ENCODE measurements at regions not wholly inside any gene's neighbourhood (a gene's known extent, or its start where the extent isn't known, plus 50 kb on each side); places are given as distances from the start of the nearest gene placed in this dataset.

DNA sequence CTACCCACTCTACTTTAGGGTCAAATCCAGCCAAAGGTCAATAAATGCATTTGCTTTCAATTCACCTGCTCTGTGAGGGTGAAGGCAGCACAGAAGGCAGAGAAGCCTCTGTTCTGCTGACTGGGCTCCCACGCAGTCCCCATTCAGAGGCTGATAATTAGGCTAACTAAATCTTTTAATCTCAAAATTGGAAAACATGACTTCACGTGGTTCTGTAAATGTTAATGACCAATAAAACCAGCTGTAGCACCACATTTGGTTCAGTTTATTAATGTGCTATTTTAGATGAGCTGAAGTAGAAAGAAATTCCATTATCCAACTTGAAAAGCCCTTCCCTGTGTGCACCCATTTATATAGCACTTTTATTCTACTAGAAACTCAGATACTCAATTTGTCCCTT, 310.6 kb downstream of the C1D start:
- TF ChIP-seq, protein P1, sequence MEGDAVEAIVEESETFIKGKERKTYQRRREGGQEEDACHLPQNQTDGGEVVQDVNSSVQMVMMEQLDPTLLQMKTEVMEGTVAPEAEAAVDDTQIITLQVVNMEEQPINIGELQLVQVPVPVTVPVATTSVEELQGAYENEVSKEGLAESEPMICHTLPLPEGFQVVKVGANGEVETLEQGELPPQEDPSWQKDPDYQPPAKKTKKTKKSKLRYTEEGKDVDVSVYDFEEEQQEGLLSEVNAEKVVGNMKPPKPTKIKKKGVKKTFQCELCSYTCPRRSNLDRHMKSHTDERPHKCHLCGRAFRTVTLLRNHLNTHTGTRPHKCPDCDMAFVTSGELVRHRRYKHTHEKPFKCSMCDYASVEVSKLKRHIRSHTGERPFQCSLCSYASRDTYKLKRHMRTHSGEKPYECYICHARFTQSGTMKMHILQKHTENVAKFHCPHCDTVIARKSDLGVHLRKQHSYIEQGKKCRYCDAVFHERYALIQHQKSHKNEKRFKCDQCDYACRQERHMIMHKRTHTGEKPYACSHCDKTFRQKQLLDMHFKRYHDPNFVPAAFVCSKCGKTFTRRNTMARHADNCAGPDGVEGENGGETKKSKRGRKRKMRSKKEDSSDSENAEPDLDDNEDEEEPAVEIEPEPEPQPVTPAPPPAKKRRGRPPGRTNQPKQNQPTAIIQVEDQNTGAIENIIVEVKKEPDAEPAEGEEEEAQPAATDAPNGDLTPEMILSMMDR (IDR thresholded peaks at IDR 0.05; ENCODE audit: low read depth, low read length, missing input control), result no peak
- TF ChIP-seq TAF1 (conservative IDR thresholded peaks at IDR 0.05), result no peak
